MV-4-11 (cell line): ENCODE measurements at regions not wholly inside any gene's neighbourhood (a gene's known extent, or its start where the extent isn't known, plus 50 kb on each side); places are given as distances from the start of the nearest gene placed in this dataset.
"Not testable (repeated sequence)": the region's sequence is repeated elsewhere in the genome, so short reads cannot be mapped to it uniquely, and the experiment has no call there.

Source experiments
- DNase-seq: peaks from one replicate; lab custom pipeline; 2025; lab: John Stamatoyannopoulos, UW

DNA sequence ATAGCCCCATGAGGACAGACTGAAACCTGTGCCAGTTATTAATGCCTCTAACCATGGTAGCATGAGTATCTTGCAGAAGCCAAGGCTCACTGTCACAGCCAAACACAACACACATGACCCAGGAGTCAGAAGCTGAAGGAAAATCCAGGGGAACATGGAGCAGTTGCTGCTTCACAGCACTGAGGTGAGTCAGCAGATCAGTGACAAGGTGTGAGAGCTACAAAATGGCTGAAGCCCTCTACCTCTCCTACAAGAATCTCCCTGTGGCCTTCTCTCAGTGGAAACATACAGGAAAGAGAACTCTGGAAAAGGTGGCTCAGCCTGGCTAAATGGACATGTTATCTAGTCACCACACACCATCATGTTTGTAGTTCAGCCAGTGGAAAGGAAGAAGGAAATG, 93.5 kb downstream of the NAB1 start:
- DNase-seq = no peak

DNA sequence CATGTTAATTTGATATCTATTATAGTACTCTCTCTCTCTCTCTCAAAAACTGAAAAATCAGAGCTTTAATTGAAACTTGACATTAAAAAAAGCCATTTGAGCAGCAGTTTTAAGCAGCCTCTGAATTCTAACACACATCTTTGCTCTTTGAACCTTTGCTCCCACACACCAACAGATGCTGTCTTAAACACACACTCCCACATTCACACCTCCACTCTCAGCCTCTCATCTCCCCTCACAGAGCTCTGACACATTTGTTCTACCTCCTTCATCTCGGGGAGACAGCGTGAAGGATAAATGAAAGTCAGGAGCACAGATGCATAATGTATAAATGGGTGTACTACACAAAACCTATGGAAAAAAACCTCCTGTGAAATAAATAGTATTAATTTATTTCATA, 95.2 kb downstream of the NAB1 start:
- DNase-seq = no peak

DNA sequence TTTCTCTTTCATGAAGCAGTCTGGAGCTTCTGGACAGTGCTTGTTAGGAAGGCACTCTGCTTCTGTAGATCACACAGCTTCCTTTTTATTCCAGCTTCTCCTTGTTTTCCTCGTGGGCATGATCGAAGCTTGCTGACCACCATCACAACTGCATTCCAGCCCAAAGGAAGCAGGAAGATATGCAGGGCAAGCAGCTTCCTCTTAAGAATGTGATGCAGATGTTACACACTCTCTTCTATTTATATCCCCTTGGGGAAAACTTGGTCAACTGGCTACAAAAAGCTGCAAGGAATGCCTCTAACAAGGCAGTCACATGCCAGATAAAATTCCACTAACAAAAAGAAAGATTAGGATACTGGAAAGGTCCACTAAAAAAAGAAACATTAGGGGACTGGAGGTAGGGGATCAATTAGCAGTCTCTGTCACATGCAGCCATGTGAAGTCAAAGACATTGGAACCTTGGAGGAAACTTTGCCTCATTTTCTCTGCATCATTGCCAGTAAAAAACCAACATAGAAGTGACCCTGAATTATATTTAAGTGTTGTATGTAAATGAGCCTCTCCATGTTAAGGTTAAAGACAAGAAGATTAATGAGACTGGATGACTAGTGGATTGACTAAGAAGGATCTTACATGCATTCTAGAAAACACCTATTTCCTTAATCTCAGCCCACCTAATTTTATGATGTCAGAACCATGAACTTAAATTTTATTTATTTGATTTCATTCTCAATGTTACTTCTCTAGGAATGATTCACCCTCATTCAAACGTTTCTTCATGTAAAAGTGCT, 98.3 kb downstream of the NAB1 start:
- DNase-seq = peak; percentile 9

DNA sequence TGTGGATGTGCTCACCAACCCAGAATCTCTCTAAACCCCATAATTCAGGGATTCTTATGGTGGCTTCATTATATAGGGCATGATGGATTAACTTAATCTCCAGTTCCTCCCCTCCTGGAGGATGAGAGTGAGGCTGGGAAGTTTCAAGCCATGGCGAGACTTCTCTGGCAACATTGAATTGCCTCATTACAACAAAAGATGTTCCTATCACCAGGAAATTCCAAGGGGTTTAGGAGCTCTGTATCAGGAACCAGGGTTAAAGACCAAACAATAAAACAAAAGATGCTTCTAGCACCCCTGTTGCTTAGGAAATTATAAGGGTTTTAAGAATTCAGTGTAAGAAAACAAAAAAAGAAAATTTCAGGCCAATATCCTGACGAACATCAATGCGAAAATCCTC, 100.1 kb downstream of the NAB1 start:
- DNase-seq = no peak

DNA sequence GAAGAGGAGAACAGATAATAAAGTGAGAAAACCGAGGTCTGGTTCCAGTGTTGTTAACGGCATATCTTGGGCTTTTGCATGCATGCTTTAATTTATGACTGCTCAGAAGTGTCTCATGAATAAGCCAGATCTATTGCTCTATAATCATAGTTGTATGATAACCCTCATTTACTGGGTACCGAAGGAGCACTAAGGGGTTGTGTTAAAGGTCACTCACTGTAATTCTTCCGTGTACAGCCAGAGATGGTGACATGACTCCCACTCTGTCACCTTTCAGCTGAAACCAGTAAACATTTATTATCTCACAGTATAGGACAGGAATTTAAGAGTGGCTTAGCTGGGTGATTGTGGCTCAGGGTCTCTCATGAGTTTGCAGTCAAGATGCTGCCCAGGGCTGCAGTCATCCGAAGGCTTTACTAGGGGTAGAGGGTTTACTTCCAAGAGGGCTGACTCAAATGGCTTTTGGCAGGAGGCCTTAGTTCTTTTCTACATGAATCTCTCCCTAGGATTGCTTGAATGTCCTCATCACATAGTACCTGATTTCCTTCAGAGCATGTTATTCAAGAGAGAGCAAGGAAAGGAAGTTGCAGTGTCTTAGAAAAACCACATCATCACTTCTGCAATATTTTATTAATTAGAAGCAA, 107.0 kb downstream of the NAB1 start:
- no peak for DNase-seq

DNA sequence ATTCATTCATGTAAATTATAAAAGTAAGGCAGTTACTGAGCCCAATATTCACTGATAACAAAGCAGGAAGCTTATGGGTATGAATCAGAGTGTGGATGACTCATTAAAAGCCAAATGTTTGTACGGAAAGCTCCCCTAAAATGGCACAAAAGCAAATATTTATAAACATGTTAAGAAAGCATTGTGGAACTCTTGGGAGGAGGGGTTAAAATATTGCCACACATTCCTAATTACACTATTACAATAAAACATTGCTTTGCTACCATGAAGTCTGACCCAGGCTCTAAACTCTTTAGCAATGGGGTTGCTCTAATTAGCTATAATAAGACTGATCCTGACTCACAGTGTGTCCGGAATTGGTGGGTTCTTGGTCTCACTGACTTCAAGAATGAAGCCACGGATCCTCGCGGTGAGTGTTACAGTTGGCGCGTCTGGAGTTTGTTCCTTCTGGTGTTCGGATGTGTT, 110.9 kb downstream of the NAB1 start:
- DNase-seq = peak; percentile 78

DNA sequence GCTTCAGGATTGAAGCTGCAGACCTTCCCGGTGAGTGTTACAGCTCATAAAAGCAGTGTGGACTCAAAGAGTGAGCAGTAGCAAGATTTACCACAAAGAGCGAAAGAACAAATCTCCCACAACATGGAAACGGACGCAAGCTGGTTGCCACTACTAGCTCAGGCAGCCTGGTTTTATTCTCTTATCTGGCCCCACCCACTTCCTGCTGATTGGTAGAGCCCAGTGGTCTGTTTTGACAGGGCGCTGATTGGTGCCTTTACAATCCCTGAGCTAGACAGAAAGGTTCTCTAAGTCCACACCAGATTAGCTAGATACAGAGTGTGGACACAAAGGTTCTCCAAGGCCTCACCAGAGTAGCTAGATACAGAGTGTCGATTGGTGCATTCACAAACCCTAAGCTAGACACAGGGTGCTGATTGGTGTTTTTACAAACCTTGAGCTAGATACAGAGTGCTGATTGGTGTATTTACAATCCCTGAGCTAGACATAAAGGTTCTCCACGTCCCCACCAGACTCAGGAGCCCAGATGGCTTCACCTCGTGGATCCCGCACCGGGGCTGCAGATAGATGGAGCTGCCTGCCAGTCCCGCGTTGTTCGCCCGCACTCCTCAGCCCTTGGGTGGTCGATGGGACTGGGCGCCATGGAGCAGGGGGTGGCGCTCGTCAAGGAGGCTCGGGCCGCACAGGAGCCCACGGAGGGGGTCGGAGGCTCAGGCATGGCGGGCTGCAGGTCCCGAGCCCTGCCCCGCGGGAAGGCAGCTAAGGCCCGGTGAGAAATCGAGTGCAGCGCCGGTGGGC, 111.7 kb downstream of the NAB1 start:
- peak; percentile 52 for DNase-seq

DNA sequence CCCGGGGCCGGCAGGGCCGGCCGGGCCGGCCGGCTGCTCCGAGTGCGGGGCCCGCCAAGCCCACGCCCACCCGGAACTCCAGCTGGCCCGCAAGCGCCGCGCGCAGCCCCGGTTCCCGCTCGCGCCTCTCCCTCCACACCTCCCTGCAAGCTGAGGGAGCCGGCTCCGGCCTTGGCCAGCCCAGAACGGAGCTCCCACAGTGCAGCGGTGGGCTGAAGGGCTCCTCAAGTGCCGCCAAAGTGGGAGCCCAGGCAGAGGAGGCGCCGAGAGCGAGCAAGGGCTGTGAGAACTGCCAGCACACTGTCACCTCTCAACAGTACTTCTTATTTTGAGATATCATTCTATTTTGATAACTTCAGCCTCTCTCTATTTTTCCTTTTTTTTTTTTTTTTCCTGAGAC, 112.3 kb downstream of the NAB1 start:
- not testable (repeated sequence) for DNase-seq

DNA sequence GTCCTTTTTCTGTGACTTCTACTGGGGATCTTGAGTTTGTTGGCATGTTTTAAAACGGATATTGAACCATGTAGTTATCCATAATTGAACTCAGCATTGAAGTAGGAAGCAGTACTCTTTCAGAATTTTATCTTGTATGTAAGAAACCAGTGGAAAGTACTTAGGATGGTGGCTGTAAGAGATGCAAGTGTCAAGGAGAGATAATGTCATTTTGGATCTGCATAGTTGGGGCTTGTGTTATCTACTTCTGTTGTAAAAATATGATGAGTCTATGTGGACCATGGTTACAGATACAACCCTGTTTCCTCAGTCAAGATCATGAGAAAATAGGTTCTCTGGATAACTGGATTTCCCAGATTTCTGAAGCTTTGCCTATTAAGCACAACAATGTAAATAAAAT, 113.7 kb downstream of the NAB1 start:
- DNase-seq = no peak

DNA sequence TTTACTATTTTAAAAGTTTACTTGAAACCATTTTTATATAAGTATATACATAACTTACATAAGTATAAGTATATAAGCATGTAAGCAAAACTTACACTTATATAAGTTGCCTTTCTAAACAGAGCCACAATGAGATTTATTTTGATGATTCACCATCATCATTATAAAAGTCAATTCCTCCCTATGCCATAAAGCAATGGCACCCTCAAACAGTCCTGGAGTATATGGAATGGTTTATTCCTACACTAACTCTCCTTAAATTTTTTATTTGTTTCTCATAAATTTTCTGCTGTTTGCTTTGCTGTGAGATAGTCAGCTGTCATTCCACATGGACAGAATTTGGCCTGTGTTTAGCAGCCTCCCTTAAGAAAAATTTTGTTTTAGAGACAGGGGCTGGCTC, 114.2 kb downstream of the NAB1 start:
- no peak for DNase-seq

DNA sequence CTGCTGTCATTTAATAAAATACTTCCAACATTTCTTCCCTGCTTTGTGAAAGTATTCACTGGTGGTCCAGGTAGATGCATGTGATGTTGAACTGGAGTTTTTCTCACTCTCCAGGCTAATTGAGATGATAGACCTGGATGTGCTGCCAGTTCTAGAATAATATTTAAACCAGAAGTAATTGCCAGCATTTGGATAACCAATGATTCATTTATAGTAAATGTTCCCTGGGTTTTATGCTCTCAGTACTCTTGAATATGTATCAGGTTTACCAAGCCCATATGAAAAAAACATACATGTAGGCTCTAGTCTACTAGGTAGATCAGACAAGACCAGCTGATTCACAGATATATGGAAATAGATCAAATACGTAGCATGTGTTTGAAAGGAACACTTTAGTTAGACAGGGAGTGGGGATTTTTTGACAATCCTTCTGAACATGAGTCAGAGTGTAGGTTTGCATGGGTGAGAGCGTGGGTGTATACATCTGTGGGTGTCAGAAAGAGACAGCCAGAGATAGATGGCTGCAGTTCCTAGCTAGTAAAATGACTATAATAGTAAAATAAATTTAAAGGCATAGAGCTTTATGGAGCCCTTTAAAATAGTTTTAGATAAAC, 115.1 kb downstream of the NAB1 start:
- no peak for DNase-seq

DNA sequence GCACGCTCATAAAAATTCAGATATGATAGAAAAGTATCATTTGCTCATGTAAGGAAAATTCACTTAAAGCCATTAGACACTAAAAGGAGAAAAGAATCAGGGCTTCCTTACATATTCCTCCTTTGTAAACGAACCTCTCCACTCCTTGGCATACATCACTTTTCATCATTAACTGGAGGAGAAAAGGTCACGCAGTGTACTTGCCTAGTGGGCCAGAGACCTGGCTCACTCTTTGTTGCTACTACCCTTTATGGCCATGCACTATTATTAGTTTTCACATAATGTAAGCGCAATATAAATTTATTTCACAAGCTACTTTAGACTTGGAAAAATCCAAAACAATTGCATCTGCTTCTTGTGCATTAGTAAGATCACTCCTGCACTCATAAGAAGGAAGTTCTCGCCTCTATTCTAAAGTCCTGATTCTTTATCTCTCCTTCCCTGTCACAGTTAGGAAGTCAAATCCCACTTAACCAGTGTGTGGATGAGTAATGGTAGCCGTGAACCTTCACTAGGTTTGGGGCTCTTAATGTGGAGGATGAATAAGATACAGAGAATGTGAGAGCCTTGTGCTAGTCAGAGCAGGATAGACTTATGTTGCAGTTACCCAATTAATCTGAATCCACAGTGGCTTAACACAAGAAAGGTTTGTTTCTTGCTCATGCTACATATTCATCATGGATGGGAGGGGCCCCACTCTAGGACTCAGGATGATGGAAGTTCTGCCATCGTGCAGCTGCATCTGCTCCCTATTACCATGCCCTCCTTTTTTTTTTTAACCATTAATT, 115.0 kb upstream of the GLS start:
- no peak for DNase-seq

DNA sequence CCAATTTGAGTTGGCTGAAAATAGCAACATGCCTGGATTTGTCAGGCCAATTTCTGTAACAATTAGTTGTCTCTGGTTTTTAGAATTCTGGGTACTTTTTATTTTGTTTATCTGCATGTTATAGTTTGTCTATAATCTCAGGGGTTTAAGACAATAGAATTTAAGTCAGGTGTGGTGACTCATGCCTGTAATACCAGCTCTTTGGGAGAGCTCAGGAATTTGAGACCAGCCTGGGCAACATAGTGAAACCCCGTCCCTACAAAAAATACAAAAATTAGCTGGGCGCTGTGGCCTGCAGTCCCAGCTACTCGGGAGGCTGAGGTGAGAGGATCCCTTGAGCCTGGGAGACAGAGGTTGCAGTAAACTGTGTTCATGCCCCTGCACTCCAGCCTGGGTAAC, 114.4 kb upstream of the GLS start:
- no peak for DNase-seq

DNA sequence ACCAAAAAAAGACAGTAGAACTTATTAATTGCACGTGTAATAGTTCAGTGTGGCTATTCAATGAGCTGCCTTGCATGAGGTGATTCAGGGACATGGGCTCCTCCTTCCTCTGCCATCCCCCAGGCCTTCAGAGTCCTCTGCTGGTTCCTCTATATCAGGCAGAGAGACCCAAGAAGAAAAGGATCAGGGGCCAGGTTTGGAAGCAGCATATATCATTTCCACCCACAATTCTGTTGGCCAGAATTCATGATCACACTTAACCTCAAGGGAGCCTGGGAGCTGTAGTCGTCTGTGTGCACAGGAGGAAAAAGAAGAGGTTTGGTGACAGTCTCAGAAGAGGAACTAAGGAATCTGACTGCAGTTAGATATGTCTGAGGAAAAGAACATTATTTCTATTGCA, 114.0 kb upstream of the GLS start:
- DNase-seq = peak; percentile 62

DNA sequence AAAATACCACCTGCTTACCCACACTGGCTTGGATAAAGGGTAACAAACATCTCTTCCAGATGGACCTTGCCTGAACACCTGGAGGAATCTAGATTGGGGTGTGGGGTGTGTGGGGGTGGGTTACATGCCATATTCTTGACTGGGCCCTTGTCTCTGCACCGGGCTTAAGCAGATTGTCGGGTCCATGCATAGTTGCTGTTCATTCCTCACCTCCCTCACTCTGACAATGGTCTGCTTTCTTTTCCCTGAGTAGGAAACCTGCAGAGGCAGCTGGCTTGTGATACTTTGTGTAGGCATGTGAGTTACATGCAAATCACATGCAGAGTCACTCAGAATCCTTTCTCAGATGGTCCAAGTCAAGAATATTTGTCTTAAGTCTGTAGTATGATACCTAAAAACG, 112.8 kb upstream of the GLS start:
- DNase-seq = no peak

DNA sequence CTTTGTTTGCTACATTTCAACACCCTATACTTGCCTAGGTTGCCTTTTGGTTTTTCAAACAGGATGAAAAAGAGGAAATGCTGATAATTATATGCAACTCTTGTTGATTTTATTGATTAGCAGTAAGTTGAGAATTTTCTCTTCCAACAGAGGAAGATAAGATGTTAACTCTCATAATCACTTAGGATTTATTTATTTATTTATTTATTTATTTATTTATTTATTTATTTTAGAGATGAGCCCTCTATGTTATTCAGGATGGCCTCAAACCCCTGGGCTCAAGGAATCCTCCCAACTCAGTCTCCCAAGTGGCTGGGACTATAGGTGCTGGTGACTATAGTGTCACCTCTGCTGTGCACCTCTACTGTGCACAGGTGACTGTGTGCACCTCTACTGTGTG, 111.4 kb upstream of the GLS start:
- DNase-seq = no peak

DNA sequence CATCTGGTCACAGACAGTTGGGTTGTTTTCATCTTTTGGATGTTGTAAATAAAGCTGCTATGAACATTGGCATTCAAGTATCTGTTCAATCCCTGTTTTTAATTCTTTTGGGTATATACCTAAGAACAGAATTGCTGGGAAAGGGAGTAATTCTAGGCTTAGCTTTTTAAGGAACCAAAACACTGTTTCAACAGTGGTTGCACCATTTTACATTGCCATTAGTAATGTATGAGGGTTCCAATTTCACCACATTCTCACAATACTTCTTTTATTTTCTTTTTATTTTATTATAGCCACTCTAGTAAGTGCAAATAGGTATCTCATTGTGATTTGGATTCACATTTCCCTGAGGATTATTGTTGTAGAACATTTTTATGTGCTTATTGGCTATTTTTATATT, 108.9 kb upstream of the GLS start:
- DNase-seq = peak; percentile 22

DNA sequence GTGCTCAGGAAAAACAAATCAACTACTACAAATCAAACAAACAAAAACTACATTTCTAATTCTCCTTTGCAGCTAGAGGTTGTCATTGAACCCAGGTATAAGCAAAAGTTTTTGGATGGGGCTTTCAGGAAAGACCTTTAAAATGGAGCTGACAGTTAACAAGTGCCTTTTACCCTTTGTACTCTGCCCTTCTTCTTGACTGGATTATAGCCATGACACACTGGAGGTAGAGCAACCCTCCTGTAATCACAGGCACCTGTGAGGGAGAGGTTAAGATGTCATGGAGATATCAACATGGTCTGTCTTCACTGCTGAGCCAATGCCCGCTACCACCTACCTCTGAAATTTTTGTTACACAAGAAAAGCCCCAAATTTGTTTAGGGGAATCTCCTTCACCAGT, 100.0 kb upstream of the GLS start:
- no peak for DNase-seq

DNA sequence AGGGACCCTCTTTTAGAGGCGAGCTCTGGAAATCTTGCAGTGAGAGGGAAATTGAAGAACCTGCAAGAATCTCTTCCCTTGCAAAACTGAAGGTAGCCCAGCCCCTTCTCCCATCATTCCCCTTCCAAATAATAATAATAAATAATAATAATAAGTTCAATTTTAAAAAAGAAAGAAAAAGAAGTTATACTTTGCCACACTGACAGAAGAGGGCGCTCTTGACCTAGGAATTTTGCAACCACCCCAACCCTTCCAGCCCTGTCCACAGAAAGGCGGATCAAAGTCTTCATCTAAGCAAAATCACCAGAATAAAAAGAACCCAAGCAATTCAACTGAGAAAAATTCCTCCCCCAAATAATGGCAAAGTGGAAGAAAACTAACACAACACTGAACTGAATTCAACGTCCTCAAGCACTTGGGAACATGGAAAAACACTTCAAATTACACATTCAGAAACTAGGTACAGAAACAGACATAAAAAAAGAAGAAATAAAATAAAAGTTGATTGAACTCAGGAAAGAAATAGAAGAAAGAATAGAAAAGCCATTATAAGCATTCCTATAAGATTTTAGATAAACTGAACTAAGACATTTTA, 98.9 kb upstream of the GLS start:
- DNase-seq = peak; percentile 36

DNA sequence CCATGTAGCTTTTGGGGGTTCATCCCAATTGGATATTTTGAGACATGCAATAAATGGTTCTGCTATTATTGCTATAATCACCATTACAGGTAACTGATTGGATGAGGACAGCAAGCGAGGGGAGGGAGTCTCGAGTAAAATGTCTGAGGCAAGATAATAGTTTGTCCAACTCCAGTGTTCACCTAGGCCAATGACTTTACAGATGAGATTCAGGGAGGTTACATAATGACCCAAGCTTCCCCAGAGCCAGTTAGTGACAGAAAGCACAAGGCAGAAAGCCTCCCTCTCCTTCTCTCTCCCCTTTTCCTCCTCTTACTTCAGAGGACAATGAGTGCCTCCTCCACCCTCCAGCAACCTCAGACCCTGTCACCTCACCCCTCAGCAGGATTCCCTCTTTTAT, 98.4 kb upstream of the GLS start:
- no peak for DNase-seq

DNA sequence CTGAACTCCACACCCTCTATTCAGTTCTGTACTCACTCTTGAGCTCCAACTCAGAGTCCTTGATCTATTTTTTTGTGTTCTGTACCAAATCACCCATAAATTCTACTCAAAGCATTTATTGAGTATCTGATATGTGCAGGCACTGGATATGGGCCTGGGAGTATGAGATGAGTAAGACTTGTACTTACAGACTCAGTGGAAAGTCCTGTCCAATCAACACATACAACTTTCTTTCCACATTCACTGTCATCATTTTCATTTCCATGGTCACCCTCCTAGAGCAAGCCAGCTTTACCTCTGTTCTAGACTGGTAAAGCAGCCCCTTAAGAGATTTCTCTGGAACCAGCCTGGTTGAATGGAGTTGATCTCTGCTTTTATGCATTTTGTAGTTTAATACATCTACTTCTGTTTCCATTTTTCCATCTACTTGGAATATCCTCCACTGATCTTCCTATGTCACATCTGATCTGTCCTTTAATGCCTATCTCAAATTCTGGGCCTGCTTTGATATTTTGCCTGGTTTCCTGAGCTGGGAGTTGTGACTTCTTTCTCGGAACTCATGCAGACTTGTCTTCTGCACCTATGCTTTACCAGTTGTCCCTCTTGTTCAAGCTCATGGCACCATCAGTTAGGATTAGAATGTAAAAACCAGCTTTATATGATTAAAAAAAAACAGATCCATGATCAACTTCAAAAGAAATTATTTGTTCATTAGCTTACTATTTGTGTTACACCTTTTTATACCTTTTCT, 96.9 kb upstream of the GLS start:
- no peak for DNase-seq
